Fibroblast of the aortic adventitia (primary cell): ENCODE measurements at regions not wholly inside any gene's neighbourhood (a gene's known extent, or its start where the extent isn't known, plus 50 kb on each side); places are given as distances from the start of the nearest gene placed in this dataset.
"Not testable (repeated sequence)": the region's sequence is repeated elsewhere in the genome, so short reads cannot be mapped to it uniquely, and the experiment has no call there.

Experiments
- DNase-seq: peaks from one replicate; pipeline ENCODE4 v3.0.0-alpha.2; 2010; ENCODE audit warnings: low read depth
- H3K4me3 ChIP-seq: 2 replicates; pipeline ENCODE4 v1.5.1; 2011; ENCODE audit warnings: low read depth, mild to moderate bottlenecking, control low read depth, low read length, moderate library complexity
- TF ChIP-seq, protein P1 (sequence below): IDR thresholded peaks from 2 replicates; pipeline ENCODE4 v1.5.1; 2011; ENCODE audit warnings: mild to moderate bottlenecking, low read length, control low read depth, inconsistent platforms; ENCODE audit not compliant: insufficient read depth

DNA sequence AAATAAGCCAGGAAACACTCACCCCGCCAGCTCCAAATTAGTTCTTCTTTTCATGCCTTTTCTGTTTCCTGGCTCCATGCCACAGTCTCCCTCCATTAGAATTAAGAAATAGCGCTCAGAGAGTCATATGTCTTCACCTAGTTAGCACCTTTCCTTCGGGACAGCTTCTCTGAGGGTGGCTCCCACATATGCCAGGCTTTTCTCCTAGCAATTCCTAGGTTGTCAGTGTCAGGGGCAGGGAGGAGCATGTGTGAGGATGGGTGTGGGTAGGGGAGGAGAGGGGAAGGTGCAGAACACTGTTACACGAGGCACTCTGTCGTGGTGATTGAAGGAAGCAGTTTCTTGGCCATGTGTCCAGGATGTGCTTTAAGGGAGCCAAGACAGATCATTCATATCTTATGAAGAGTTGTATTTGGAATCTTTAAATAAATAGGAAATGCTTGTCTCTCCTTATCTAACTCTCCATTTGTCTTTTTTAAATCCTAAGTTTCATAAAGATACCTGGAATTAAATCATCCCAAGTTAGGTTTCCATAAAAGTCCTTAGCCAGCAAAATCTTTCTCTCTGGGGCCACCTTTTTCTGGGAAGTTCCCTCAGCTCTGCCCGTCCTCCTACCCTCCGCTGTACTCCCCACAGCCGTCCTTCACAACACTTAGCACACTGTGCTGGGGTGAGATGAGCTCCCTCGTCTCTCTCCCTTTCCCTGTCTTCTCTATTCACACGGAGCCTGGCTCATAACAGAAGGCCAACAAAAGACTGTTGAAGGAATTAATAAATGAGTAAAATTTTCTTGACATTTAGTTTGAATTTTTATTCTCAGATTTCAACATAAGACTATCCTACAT, 361.0 kb downstream of the CD83 start:
- DNase-seq, result peak; percentile 58
- no peak overlapping the region for H3K4me3 ChIP-seq
- TF ChIP-seq, protein P1, sequence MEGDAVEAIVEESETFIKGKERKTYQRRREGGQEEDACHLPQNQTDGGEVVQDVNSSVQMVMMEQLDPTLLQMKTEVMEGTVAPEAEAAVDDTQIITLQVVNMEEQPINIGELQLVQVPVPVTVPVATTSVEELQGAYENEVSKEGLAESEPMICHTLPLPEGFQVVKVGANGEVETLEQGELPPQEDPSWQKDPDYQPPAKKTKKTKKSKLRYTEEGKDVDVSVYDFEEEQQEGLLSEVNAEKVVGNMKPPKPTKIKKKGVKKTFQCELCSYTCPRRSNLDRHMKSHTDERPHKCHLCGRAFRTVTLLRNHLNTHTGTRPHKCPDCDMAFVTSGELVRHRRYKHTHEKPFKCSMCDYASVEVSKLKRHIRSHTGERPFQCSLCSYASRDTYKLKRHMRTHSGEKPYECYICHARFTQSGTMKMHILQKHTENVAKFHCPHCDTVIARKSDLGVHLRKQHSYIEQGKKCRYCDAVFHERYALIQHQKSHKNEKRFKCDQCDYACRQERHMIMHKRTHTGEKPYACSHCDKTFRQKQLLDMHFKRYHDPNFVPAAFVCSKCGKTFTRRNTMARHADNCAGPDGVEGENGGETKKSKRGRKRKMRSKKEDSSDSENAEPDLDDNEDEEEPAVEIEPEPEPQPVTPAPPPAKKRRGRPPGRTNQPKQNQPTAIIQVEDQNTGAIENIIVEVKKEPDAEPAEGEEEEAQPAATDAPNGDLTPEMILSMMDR, result no peak

DNA sequence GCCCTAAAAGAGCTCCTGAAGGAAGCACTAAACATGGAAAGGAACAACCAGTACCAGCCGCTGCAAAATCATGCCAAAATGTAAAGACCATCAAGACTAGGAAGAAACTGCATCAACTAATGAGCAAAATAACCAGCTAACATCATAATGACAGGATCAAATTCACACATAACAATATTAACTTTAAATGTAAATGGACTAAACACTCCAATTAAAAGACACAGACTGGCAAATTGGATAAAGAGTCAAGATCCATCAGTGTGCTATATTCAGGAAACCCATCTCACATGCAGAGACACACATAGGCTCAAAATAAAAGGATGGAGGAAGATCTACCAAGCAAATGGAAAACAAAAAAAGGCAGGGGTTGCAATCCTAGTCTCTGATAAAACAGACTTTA, 364.4 kb downstream of the CD83 start:
- not testable (repeated sequence) for H3K4me3 ChIP-seq, DNase-seq

DNA sequence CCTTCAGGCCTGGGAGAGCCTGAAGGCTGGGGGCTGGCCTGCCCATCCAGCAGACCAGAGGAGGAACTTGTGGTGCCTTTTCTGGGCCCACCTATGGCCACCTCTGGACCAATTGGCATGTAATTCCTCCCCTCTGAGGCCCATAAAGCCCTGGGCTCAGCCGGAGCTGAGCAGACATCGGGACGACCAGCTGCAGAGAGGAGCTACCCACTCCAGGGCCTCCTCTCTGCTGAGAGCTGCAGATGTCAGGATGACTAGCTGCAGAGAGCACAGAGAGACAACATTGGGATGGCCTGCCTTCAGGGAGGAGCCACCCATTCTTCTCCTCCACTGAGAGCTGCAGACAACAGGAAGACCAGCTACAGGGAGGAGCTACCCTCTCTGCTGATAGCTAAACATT, 370.1 kb downstream of the CD83 start:
- H3K4me3 ChIP-seq, result no peak overlapping the region
- TF ChIP-seq, protein P1, result no peak
- DNase-seq, result no peak

DNA sequence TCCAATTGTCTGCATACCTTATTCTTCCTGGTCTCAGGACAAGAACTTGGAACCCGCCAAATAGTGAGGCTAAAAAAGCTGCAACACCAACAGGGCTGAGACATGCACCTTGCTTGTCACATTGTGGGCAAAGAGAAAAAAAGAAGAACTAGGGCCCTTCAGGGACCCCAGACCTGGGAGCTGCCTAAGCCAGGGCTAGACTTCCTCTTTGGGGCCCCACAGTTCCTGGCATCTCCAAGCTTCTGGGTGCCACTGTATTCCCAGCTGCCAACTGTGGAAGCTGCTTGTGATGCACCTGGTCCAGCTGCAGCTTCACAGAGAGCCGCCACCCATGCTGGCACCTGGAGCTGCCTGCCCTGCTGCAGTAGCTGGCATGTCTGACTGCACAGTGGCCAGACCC, 370.6 kb downstream of the CD83 start:
- TF ChIP-seq, protein P1, result no peak
- no peak overlapping the region for H3K4me3 ChIP-seq
- no peak for DNase-seq

DNA sequence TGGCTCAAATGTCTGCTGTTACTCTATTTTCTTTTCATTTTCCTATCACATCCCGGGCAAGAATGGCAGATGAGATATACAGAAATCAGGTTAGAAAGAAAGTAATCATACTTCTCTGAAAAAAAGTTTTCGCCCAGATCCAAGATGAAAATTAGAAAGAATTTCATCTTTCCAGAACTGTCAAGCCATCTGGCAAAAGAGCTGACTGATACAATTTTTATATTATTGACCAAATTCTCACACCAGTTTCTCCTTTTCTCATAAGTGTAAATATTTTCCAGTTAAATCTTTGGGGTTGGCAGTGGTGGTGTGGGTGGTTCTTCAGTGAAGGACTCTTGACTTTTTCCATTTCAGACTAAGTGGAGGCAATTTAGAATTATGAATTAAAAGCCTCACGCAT, 371.9 kb downstream of the CD83 start:
- DNase-seq, result no peak
- H3K4me3 ChIP-seq, result no peak overlapping the region
- TF ChIP-seq, protein P1, result no peak

DNA sequence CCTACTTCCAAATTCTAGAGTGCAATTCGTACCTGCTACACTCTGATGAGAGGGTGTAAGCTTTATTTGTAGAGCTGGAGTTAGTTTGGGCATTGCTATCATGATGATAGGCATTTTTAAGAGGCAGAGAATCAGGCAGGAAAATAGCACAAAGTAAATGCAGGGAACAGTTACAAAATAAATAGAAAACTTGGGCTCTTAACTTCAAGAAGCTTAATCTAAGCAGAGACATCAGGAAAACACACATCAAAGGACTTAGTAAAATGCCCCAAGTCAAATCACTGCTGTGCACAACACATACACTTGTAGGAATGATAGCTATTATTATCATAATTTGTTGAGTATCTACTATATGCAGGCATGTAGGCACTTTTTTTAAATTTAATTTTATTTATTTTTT, 381.2 kb downstream of the CD83 start:
- TF ChIP-seq, protein P1, result no peak
- H3K4me3 ChIP-seq, result no peak overlapping the region
- no peak for DNase-seq

DNA sequence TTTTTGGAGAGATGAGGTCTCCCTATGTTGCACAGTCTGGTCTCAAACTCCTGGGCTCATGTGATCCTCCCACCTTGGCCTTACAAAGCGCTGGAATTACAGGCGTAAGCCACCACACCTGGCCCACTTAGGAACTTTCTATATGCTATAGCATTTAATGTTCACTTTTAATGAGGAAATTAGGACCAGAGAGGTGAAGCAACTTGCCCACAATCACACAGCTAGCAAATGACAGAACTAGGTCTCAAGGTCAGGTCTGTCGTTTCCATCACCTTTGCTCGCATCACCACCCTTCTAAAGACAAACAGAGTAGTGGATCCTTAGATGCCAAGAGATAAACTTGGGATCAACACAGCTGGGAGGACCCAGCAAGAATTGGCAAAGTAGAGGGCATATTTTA, 381.7 kb downstream of the CD83 start:
- no peak for DNase-seq
- TF ChIP-seq, protein P1, result no peak
- H3K4me3 ChIP-seq, result no peak overlapping the region
